Nephron progenitor cell (in vitro differentiated cells): ENCODE measurements at regions not wholly inside any gene's neighbourhood (a gene's known extent, or its start where the extent isn't known, plus 50 kb on each side); places are given as distances from the start of the nearest gene placed in this dataset.

ENCODE experiments used
- DNase-seq: peaks from one replicate; pipeline ENCODE4 v3.0.0; 2021
- H3K27ac Mint-ChIP-seq: 2 replicates; pipeline ENCODE4 v1.8.0; 2021; ENCODE audit warnings: mild to moderate bottlenecking, moderate library complexity, mixed read lengths
- H3K27me3 Mint-ChIP-seq: 2 replicates; pipeline ENCODE4 v1.8.0; 2021; ENCODE audit warnings: mild to moderate bottlenecking, low read depth, mixed read lengths; ENCODE audit not compliant: poor library complexity
- H3K36me3 Mint-ChIP-seq: 2 replicates; pipeline ENCODE4 v1.8.0; 2021; ENCODE audit warnings: low read depth, mixed read lengths
- H3K4me1 Mint-ChIP-seq: 2 replicates; pipeline ENCODE4 v1.8.0; 2021; ENCODE audit warnings: mixed read lengths
- H3K4me3 Mint-ChIP-seq: 2 replicates; pipeline ENCODE4 v1.8.0; 2021; ENCODE audit warnings: mild to moderate bottlenecking, moderate library complexity, mixed read lengths
- H3K9me3 Mint-ChIP-seq: 2 replicates; pipeline ENCODE4 v1.8.0; 2021; ENCODE audit warnings: mild to moderate bottlenecking, moderate library complexity, mixed read lengths
- CTCF ChIP-seq: fragments of 200-600 bp; sonication (generic); IDR thresholded peaks from 2 replicates; pipeline ENCODE4 v1.5.0; 2021; ENCODE audit warnings: antibody characterized with exemption

GRCh38 chr4:23312686-23313085 lies 577.2 kb downstream of the PPARGC1A start:
- Mint-ChIP-seq H3K36me3 (no peaks in the 10 kb centered on the region), H3K27ac (no peak overlapping the region), H3K9me3 (no peaks in the 10 kb centered on the region), H3K4me3 (no peak overlapping the region), H3K27me3 (no peaks in the 10 kb centered on the region), H3K4me1 (no peaks in the 10 kb centered on the region)
- DNase-seq, result no peak
- no peak for TF ChIP-seq CTCF

- no peak for TF ChIP-seq CTCF
- Mint-ChIP-seq H3K4me1 (no peaks in the 10 kb centered on the region), H3K27ac (no peak overlapping the region), H3K4me3 (no peak overlapping the region), H3K36me3 (no peaks in the 10 kb centered on the region), H3K27me3 (no peaks in the 10 kb centered on the region), H3K9me3 (no peaks in the 10 kb centered on the region)
- DNase-seq, result no peak
Observed at GRCh38 chr4:23311983-23312382, 577.9 kb downstream of the PPARGC1A start.

- H3K27ac Mint-ChIP-seq, result no peak overlapping the region
- no peak for TF ChIP-seq CTCF
- no peak for DNase-seq
- H3K27me3 Mint-ChIP-seq, result no peaks in the 10 kb centered on the region
- H3K36me3 Mint-ChIP-seq, result no peaks in the 10 kb centered on the region
- no peak overlapping the region for H3K4me3 Mint-ChIP-seq
- no peaks in the 10 kb centered on the region for H3K4me1 Mint-ChIP-seq
- H3K9me3 Mint-ChIP-seq, result no peaks in the 10 kb centered on the region
Observed at GRCh38 chr4:23305026-23305425, 584.8 kb downstream of the PPARGC1A start.

GRCh38 chr4:23298371-23298770 lies 591.5 kb downstream of the PPARGC1A start:
- Mint-ChIP-seq H3K27me3 (no peaks in the 10 kb centered on the region), H3K4me1 (no peaks in the 10 kb centered on the region), H3K9me3 (no peaks in the 10 kb centered on the region), H3K4me3 (no peak overlapping the region), H3K36me3 (no peaks in the 10 kb centered on the region), H3K27ac (no peak overlapping the region)
- TF ChIP-seq CTCF, result no peak
- no peak for DNase-seq

GRCh38 chr4:23297327-23297726 lies 592.5 kb downstream of the PPARGC1A start:
- no peaks in the 10 kb centered on the region for H3K4me1 Mint-ChIP-seq
- no peaks in the 10 kb centered on the region for H3K36me3 Mint-ChIP-seq
- no peaks in the 10 kb centered on the region for H3K27me3 Mint-ChIP-seq
- no peaks in the 10 kb centered on the region for H3K9me3 Mint-ChIP-seq
- no peak overlapping the region for H3K27ac Mint-ChIP-seq
- DNase-seq, result no peak
- TF ChIP-seq CTCF, result no peak
- H3K4me3 Mint-ChIP-seq, result no peak overlapping the region

- Mint-ChIP-seq H3K4me1 (no peaks in the 10 kb centered on the region), H3K4me3 (no peak overlapping the region), H3K27ac (no peak overlapping the region), H3K27me3 (peaks cover 1% of the 10 kb centered on the region), H3K9me3 (no peaks in the 10 kb centered on the region), H3K36me3 (no peaks in the 10 kb centered on the region)
- no peak for DNase-seq
- TF ChIP-seq CTCF, result no peak
Observed at GRCh38 chr4:23291139-23291538, 598.4 kb downstream of the GBA3 start.
